ENCODE measurements at regions not wholly inside any gene's neighbourhood (a gene's known extent, or its start where the extent isn't known, plus 50 kb on each side); places are given as distances from the start of the nearest gene placed in this dataset.

DNA sequence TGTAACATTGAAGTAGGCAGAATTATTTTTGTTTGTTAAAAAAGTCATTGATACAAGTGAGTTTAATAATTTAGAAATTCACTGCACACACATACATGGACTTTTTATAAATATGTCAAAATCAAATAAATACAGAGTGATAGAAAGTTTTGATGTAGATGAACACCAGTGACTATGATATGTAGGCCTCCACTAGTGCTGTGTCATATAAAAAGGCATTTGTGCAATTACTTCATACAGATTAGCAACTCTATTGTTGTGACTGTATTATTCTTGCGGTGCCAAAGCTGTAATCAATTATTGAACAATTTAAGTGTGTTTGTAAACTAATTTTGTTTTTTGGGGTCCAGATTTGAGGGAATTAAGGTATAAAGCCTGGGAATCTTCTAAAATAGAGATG is 366.2 kb upstream of the PITX2 start:
- TF ChIP-seq, protein P1, sequence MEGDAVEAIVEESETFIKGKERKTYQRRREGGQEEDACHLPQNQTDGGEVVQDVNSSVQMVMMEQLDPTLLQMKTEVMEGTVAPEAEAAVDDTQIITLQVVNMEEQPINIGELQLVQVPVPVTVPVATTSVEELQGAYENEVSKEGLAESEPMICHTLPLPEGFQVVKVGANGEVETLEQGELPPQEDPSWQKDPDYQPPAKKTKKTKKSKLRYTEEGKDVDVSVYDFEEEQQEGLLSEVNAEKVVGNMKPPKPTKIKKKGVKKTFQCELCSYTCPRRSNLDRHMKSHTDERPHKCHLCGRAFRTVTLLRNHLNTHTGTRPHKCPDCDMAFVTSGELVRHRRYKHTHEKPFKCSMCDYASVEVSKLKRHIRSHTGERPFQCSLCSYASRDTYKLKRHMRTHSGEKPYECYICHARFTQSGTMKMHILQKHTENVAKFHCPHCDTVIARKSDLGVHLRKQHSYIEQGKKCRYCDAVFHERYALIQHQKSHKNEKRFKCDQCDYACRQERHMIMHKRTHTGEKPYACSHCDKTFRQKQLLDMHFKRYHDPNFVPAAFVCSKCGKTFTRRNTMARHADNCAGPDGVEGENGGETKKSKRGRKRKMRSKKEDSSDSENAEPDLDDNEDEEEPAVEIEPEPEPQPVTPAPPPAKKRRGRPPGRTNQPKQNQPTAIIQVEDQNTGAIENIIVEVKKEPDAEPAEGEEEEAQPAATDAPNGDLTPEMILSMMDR (IDR thresholded peaks at IDR 0.05): no peak
- no peak for TF ChIP-seq POLR2A (IDR thresholded peaks at IDR 0.05)

Data from right lobe of liver (tissue), 4 donors.